Prostate gland (tissue), 2 donors: ENCODE measurements at regions not wholly inside any gene's neighbourhood (a gene's known extent, or its start where the extent isn't known, plus 50 kb on each side); places are given as distances from the start of the nearest gene placed in this dataset.

ENCODE experiments used
- DNase-seq: peaks from one replicate; pipeline ENCODE4 v3.0.0-alpha.2; 2019; ENCODE audit warnings: low spot score
- H3K27ac ChIP-seq, 2 donors: fragments of 200-600 bp; sonication (generic); 2 replicates each; pipeline ENCODE4 v1.5.1; 2017 to 2019
- H3K27me3 ChIP-seq: fragments of 200-600 bp; sonication (generic); replicated peaks from 2 replicates; pipeline ENCODE4 v1.5.1; 2019; ENCODE audit not compliant: insufficient read depth
- H3K36me3 ChIP-seq, 2 donors: fragments of 200-600 bp; sonication (generic); 1 replicate in 1 of 2; 2 replicates in 1 of 2; pipeline versions ENCODE4 v1.5.1 to v1.8.1; 2017 to 2019
- H3K4me1 ChIP-seq: fragments of 200-600 bp; sonication (generic); replicated peaks from 2 replicates; pipeline ENCODE4 v1.5.1; 2019
- H3K4me3 ChIP-seq, 2 donors: fragments of 200-600 bp; sonication (generic); 2 replicates each; pipeline ENCODE4 v1.5.1; 2017 to 2019
- H3K9me3 ChIP-seq: fragments of 200-600 bp; sonication (generic); 2 replicates; pipeline ENCODE4 v1.5.1; 2017
- CTCF ChIP-seq, 4 experiments: fragments of 200-600 bp in 2 of 4; fragments of 450-650 bp in 2 of 4; sonication (generic) in 2 of 4; IDR thresholded peaks; 1 replicate in 3 of 4; 2 replicates in 1 of 4; pipeline ENCODE4 v1.5.1; 2016 to 2019; ENCODE audit warnings: antibody characterized with exemption in 4 of 4, mild to moderate bottlenecking in 2 of 4, moderate library complexity in 2 of 4
- POLR2A ChIP-seq: fragments of 450-650 bp; IDR thresholded peaks from one replicate; pipeline ENCODE4 v1.6.1; 2016; ENCODE audit warnings: antibody characterized with exemption, mild to moderate bottlenecking
- POLR2AphosphoS5 ChIP-seq: sonication (generic); formaldehyde crosslinking; IDR thresholded peaks from one replicate; pipeline ENCODE4 v1.6.1; 2017; ENCODE audit warnings: antibody characterized with exemption
- WGBS: methylation state at CpG from one replicate; pipeline ENCODE4 v1.1.5; 2018; 5-methylcytosine and 5-hydroxymethylcytosine counted together
- intact Hi-C: fragments of 100-400 bp; cut with DNase I; formaldehyde crosslinking; loops from one replicate; pipeline ENCODE4 v1.14.2; 2022

DNA sequence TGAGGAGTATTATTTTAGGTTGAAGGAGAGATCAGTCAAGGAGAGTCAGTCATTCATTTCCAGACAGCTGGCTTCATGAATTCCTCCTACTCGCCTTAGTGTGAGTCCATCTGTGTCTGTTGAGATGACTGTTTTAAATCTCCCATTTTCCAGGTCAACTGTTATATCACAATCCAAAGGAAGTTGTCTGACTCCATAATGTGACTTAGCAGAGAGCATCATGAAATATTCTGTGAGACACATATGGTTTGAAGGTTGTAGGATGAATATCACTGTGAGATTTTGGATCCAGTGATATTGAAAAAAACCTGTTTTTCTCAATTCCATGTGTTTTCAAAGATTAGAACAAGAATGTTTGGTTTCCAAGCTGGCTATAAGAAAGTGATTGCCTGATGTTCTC, 530.2 kb upstream of the MAN1A1 start:
- Histone ChIP-seq H3K36me3 (no peaks in the 10 kb centered on the region), H3K27me3 (no peaks in the 10 kb centered on the region), H3K9me3 (no peaks in the 10 kb centered on the region), H3K27ac (no peak overlapping the region), H3K4me1 (no peaks in the 10 kb centered on the region), H3K4me3 (no peak overlapping the region)
- no peak for DNase-seq
- TF ChIP-seq POLR2A (no peak), POLR2AphosphoS5 (no peak)
- 0% methylated on average over 1 of the region's 1 CpG for WGBS
- intact Hi-C loops: no loop called here

- 76% methylated on average over 4 of the region's 4 CpGs for WGBS
- Histone ChIP-seq H3K9me3 (no peaks in the 10 kb centered on the region), H3K27me3 (no peaks in the 10 kb centered on the region), H3K27ac (no peak overlapping the region), H3K36me3 (no peaks in the 10 kb centered on the region), H3K4me1 (no peaks in the 10 kb centered on the region), H3K4me3 (no peak overlapping the region)
- DNase-seq: no peak
- TF ChIP-seq CTCF (IDR thresholded peaks at IDR 0.05): no peak
- no peak for TF ChIP-seq POLR2A
- no peak for TF ChIP-seq POLR2AphosphoS5
- intact Hi-C loops: no loop called here
These were observed 524.8 kb upstream of the MAN1A1 start for GRCh38 chr6:119874381-119874780.

DNA sequence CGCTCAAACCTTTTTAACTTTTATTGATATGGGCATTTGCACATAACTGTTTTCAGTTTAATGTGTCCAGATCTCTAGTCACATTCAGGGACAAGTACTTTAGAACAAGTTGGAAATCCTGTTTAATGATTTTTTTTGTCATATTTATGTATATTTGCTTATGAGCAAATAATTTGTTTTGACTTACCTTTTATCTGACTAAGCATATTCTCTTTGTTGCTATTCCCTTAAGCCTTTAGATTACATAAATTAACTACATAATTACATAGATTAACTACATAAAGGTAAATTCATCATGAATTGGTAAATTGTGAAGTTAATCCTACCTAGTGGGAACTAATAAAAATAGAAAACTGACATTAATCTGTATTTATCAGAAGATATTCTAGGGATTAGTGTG, 523.5 kb upstream of the MAN1A1 start:
- intact Hi-C loops: no loop called here
- H3K9me3 ChIP-seq: no peaks in the 10 kb centered on the region
- 91% methylated on average over 1 of the region's 1 CpG for WGBS
- DNase-seq: no peak
- no peak overlapping the region for H3K4me3 ChIP-seq
- H3K27ac ChIP-seq: no peak overlapping the region
- no peaks in the 10 kb centered on the region for H3K27me3 ChIP-seq
- H3K4me1 ChIP-seq: no peaks in the 10 kb centered on the region
- no peaks in the 10 kb centered on the region for H3K36me3 ChIP-seq
- TF ChIP-seq POLR2A: no peak
- TF ChIP-seq CTCF (IDR thresholded peaks at IDR 0.05): no peak
- no peak for TF ChIP-seq POLR2AphosphoS5

GRCh38 chr6:119871520-119871919, 522.0 kb upstream of the MAN1A1 start:
- Histone ChIP-seq H3K9me3 (no peaks in the 10 kb centered on the region), H3K27ac (no peak overlapping the region), H3K4me1 (no peaks in the 10 kb centered on the region), H3K4me3 (no peak overlapping the region), H3K27me3 (no peaks in the 10 kb centered on the region), H3K36me3 (no peaks in the 10 kb centered on the region)
- no peak for DNase-seq
- WGBS: 73% methylated on average over 2 of the region's 2 CpGs
- intact Hi-C loops: no loop called here
- no peak for TF ChIP-seq CTCF (IDR thresholded peaks at IDR 0.05)
- no peak for TF ChIP-seq POLR2A
- TF ChIP-seq POLR2AphosphoS5: no peak

- 96% methylated on average over 3 of the region's 3 CpGs for whole genome bisulfite sequencing
- TF ChIP-seq POLR2AphosphoS5 (no peak), CTCF (IDR thresholded peaks at IDR 0.05) (no peak), POLR2A (no peak)
- H3K4me1 ChIP-seq: no peaks in the 10 kb centered on the region
These were observed 516.1 kb upstream of the MAN1A1 start for GRCh38 chr6:119865466-119866350.

More at GRCh38 chr6:119865466-119866350, 516.1 kb upstream of the MAN1A1 start:
- Histone ChIP-seq H3K36me3 (no peaks in the 10 kb centered on the region), H3K9me3 (no peaks in the 10 kb centered on the region), H3K27me3 (no peaks in the 10 kb centered on the region), H3K27ac (no peak overlapping the region), H3K4me3 (no peak overlapping the region)
- DNase-seq: no peak
- intact Hi-C loops: no loop called here
